Ishikawa (cell line): ENCODE measurements at regions not wholly inside any gene's neighbourhood (a gene's known extent, or its start where the extent isn't known, plus 50 kb on each side); places are given as distances from the start of the nearest gene placed in this dataset.

Experiments
- CEBPB ChIP-seq: IDR thresholded peaks from 2 replicates; pipeline ENCODE4 v1.6.1; 2012
- CREB1 ChIP-seq: IDR thresholded peaks from 2 replicates; pipeline ENCODE4 v1.6.1; 2012; ENCODE audit warnings: low read depth
- EGR1 ChIP-seq: IDR thresholded peaks from 2 replicates; pipeline ENCODE4 v1.6.1; 2012
- EP300 ChIP-seq: IDR thresholded peaks from 2 replicates; pipeline ENCODE4 v1.6.1; 2012; ENCODE audit warnings: borderline replicate concordance
- FOXM1 ChIP-seq: IDR thresholded peaks from 2 replicates; pipeline ENCODE4 v1.6.1; 2012; ENCODE audit warnings: low read depth, borderline replicate concordance
- NFIC ChIP-seq: IDR thresholded peaks from 2 replicates; pipeline ENCODE4 v1.6.1; 2012
- RAD21 ChIP-seq: IDR thresholded peaks from 2 replicates; pipeline ENCODE4 v1.6.1; 2012; ENCODE audit warnings: low read depth
- TAF1 ChIP-seq: IDR thresholded peaks from 2 replicates; pipeline ENCODE4 v1.6.1; 2012; ENCODE audit warnings: low read depth, mild to moderate bottlenecking
- TCF12 ChIP-seq: IDR thresholded peaks from 2 replicates; pipeline ENCODE4 v1.6.1; 2012; ENCODE audit warnings: low read depth
- YY1 ChIP-seq: IDR thresholded peaks from 2 replicates; pipeline ENCODE4 v1.6.1; 2012; ENCODE audit warnings: low read depth
- ZBTB7A ChIP-seq: IDR thresholded peaks from 2 replicates; pipeline ENCODE4 v1.6.1; 2012; ENCODE audit warnings: low read depth
- TF ChIP-seq, protein P1 (sequence below): IDR thresholded peaks from 2 replicates; pipeline ENCODE4 v1.6.1; 2012
- TF ChIP-seq, protein P2 (sequence below): IDR thresholded peaks from 2 replicates; pipeline ENCODE4 v1.6.1; 2012; ENCODE audit warnings: low read depth, mild to moderate bottlenecking
- TF ChIP-seq, protein P3 (sequence below): IDR thresholded peaks from 2 replicates; pipeline ENCODE4 v1.6.1; 2012

GRCh38 chr2:221195829-221196228, 376.3 kb downstream of the EPHA4 start:
- TF ChIP-seq TAF1, result no peak

DNA sequence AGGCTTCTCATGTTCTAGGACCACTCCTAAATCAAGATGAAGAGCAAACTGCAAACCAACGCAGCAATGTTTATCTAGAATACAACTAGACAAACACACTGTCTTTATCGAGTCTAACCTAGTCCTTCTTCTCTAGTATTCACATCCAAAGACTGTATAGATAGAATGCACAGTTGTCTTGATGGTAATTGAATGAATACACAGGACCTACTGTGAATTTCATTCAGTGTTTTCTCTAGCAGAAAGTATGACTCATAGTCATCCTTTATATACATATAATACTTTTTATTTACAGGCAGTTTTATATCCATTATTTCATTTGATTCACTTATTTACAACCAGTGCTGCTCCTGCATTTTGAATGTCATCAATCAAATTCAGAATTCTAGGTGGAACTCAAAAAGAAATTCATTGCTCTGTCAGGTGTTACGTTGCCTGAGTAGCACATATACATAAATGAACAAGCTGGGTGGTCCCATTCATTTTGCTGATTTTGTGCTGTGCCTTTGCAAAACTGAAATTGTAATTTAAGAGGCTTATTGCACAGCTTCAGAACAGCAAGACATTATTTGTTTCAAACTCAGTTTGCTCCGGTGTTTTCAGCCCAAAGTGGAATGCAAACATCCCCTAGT, 374.8 kb downstream of the EPHA4 start:
- TF ChIP-seq CREB1 (no peak), TCF12 (no peak), RAD21 (no peak), NFIC (no peak), EGR1 (no peak), TAF1 (no peak), YY1 (no peak), ZBTB7A (no peak)
- TF ChIP-seq, protein P1, sequence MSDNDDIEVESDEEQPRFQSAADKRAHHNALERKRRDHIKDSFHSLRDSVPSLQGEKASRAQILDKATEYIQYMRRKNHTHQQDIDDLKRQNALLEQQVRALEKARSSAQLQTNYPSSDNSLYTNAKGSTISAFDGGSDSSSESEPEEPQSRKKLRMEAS, result no peak

DNA sequence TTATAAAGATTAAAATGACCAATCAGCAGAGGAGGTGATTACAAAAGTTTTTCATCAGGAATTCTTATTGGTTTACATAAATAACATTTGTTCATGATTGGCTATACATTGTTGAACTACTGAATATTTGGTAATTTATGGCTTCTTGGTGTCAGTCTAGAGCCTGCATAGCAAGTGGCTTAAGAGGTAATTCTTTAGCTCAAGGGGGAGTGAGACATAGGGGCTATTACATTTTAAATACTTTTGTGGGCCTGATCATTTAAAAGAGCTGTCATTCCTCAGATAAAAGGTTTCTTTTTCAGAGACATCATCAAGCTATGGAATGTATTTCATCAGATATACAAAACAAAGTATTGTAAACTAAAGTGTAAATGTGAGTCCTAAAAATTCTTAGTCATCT, 373.8 kb downstream of the EPHA4 start:
- TF ChIP-seq, protein P2, sequence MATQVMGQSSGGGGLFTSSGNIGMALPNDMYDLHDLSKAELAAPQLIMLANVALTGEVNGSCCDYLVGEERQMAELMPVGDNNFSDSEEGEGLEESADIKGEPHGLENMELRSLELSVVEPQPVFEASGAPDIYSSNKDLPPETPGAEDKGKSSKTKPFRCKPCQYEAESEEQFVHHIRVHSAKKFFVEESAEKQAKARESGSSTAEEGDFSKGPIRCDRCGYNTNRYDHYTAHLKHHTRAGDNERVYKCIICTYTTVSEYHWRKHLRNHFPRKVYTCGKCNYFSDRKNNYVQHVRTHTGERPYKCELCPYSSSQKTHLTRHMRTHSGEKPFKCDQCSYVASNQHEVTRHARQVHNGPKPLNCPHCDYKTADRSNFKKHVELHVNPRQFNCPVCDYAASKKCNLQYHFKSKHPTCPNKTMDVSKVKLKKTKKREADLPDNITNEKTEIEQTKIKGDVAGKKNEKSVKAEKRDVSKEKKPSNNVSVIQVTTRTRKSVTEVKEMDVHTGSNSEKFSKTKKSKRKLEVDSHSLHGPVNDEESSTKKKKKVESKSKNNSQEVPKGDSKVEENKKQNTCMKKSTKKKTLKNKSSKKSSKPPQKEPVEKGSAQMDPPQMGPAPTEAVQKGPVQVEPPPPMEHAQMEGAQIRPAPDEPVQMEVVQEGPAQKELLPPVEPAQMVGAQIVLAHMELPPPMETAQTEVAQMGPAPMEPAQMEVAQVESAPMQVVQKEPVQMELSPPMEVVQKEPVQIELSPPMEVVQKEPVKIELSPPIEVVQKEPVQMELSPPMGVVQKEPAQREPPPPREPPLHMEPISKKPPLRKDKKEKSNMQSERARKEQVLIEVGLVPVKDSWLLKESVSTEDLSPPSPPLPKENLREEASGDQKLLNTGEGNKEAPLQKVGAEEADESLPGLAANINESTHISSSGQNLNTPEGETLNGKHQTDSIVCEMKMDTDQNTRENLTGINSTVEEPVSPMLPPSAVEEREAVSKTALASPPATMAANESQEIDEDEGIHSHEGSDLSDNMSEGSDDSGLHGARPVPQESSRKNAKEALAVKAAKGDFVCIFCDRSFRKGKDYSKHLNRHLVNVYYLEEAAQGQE, result no peak
- TF ChIP-seq ZBTB7A (no peak), TCF12 (no peak), FOXM1 (no peak), EGR1 (no peak), RAD21 (no peak)
- TF ChIP-seq, protein P3, sequence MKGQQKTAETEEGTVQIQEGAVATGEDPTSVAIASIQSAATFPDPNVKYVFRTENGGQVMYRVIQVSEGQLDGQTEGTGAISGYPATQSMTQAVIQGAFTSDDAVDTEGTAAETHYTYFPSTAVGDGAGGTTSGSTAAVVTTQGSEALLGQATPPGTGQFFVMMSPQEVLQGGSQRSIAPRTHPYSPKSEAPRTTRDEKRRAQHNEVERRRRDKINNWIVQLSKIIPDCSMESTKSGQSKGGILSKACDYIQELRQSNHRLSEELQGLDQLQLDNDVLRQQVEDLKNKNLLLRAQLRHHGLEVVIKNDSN, result no peak

- TF ChIP-seq YY1 (no peak), FOXM1 (no peak), CEBPB (no peak), EGR1 (no peak), RAD21 (no peak)
- TF ChIP-seq, protein P2, result no peak
These were observed 371.8 kb downstream of the EPHA4 start for GRCh38 chr2:221200184-221200839.

- TF ChIP-seq, protein P2, result no peak
- TF ChIP-seq NFIC, result no peak
- no peak for TF ChIP-seq EGR1
- TF ChIP-seq, protein P3, result no peak
- no peak for TF ChIP-seq FOXM1
These were observed 369.7 kb downstream of the EPHA4 start for GRCh38 chr2:221202431-221202830.

- TF ChIP-seq, protein P2, result no peak
- TF ChIP-seq CEBPB, result no peak
- TF ChIP-seq, protein P1, result no peak
- TF ChIP-seq TAF1, result no peak
- TF ChIP-seq RAD21, result no peak
- TF ChIP-seq ZBTB7A, result no peak
- TF ChIP-seq FOXM1, result no peak
- TF ChIP-seq EGR1, result no peak
- TF ChIP-seq TCF12, result no peak
- TF ChIP-seq CREB1, result no peak
- TF ChIP-seq NFIC, result no peak
- no peak for TF ChIP-seq EP300
These were observed 369.0 kb downstream of the EPHA4 start for GRCh38 chr2:221203125-221203524.
